Motor neuron (in vitro differentiated cells): ENCODE measurements at regions not wholly inside any gene's neighbourhood (a gene's known extent, or its start where the extent isn't known, plus 50 kb on each side); places are given as distances from the start of the nearest gene placed in this dataset.

Source experiments
- ATAC-seq, 8 experiments: fragments of 200-7000 bp; cut with Tn5 transposase; replicated peaks in 6 of 8; 2 replicates each; pipeline ENCODE4 v1.8.0; 2021; ENCODE audit warnings: mild to moderate bottlenecking in 8 of 8, moderate library complexity in 8 of 8
- H3K27ac ChIP-seq, 2 donors: fragments of 250-450 bp; sonication (Bioruptor Pico); 2 replicates each; pipeline ENCODE4 v1.9.0; 2021; ENCODE audit warnings: antibody characterized with exemption in 2 of 2, mild to moderate bottlenecking in 2 of 2, moderate library complexity in 1 of 2
- H3K4me1 ChIP-seq, 2 donors: fragments of 250-450 bp; sonication (Bioruptor Pico); replicated peaks in 1 of 2; 2 replicates each; pipeline ENCODE4 v1.6.1; 2021; ENCODE audit warnings: antibody characterized with exemption in 2 of 2, mild to moderate bottlenecking in 2 of 2, moderate library complexity in 1 of 2
- H3K4me3 ChIP-seq, 5 donors: fragments of 250-450 bp; sonication (Bioruptor Pico); 2 replicates each; pipeline ENCODE4 v1.9.0; 2021; ENCODE audit warnings: antibody characterized with exemption in 5 of 5, mild to moderate bottlenecking in 5 of 5, moderate library complexity in 4 of 5
- WGBS, 10 experiments: fragments of 450-650 bp; shearing (Covaris generic); methylation state at CpG; one replicate each; pipeline ENCODE4 v1.0.0; 2022; 5-methylcytosine and 5-hydroxymethylcytosine counted together
- in situ Hi-C, 9 experiments: fragments of 400-800 bp; cut with MboI; loops; one replicate each; pipeline ENCODE4 v1.15.0; 2021; ENCODE audit warnings: low sequenced_read_pairs in 9 of 9, low pct_unique_long_range_greater_than_20kb in 2 of 9; ENCODE audit not compliant: unreplicated experiment in 9 of 9

DNA sequence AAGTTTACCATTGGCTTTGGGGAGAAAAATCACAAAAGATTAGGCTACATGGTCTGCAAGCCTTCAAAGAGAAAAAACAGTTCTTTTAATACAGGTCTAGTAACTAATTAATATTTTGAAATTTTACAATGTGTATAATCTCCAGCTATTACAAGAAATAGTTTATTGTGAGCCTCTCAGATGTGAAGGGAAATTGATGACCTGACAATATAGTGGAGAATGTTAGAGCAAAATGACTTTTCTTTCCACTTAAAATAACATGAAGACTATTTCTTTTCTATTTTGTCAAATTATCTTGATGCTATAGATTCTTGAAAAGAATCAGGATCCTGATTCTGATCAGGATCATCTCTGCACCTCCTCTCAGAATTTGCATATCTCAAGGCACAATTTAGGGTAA lies 362.3 kb downstream of the PMP22 start:
- ATAC-seq = no peak
- Histone ChIP-seq H3K4me3 (no peak overlapping the region), H3K27ac (no peak overlapping the region), H3K4me1 (peaks cover 12 to 16% of the 10 kb centered on the region in 2 donors)
- in situ Hi-C loops = loop anchor here in 1 of 9 experiments (25.0 kb wide), 1 partner anchor 591 kb away; the partner anchor contains the start of gene HS3ST3B1

DNA sequence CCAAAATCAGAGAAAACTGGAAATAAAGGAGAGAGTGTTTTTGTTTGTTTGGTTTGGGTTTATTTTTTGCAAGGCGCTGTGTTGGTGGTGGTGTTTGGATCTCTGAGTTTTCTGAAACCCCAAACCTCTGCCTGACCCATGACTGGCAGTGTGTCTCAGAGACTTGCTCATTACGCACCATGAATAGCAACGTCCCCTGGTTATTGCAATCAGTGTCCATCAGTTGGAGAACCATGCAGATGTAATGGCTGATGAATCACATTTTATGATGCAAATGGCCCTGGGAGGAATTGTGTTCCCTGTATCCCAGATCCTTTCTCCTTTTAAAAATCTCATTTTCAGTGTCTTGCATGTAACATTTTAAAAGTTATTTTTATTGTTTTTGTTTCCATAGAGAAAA lies 362.8 kb downstream of the PMP22 start:
- peak in 5 of 8 experiments; percentile 14 to 59 (median 44) for ATAC-seq
- in situ Hi-C loops = loop anchor here in 1 of 9 experiments (25.0 kb wide), 1 partner anchor 590 kb away; the partner anchor contains the start of gene HS3ST3B1

DNA sequence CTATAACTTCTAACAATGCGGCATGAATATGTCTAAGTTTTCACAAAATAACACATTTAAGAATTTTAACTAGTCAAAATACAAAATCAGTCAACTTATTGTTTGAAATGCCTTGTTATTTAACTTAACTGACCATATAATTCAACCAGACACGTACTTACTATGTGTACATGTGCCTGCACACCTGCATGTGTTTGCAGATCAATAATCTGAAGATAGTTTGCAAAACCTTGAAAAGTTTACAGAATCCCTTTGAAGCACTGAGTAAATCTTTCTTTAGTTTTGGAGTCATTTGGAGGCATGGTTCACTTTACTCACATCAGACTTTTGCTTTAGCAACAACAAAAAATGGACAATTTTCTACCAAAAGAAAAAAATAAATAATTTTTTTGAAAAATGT lies 363.8 kb downstream of the PMP22 start:
- ATAC-seq = no peak
- H3K4me1 ChIP-seq = peaks cover 12 to 16% of the 10 kb centered on the region in 2 donors
- no peak overlapping the region for H3K4me3 ChIP-seq
- H3K27ac ChIP-seq = no peak overlapping the region
- in situ Hi-C loops = loop anchor here in 1 of 9 experiments (25.0 kb wide), 1 partner anchor 589 kb away; the partner anchor contains the start of gene HS3ST3B1
- WGBS, 10 experiments = 57 to 91% (median 85%) methylated on average over 1 to 2 of the region's 2 CpGs

More for the DNA sequence above, 362.8 kb downstream of the PMP22 start:
- H3K4me1 ChIP-seq = peaks cover 12 to 16% of the 10 kb centered on the region in 2 donors
- H3K4me3 ChIP-seq = no peak overlapping the region
- no peak overlapping the region for H3K27ac ChIP-seq
- 0 to 80% (median 52%) methylated on average over 1 to 3 of the region's 3 CpGs; no CpG with 5 or more reads in 2 of the 10 experiments for WGBS, 10 experiments

DNA sequence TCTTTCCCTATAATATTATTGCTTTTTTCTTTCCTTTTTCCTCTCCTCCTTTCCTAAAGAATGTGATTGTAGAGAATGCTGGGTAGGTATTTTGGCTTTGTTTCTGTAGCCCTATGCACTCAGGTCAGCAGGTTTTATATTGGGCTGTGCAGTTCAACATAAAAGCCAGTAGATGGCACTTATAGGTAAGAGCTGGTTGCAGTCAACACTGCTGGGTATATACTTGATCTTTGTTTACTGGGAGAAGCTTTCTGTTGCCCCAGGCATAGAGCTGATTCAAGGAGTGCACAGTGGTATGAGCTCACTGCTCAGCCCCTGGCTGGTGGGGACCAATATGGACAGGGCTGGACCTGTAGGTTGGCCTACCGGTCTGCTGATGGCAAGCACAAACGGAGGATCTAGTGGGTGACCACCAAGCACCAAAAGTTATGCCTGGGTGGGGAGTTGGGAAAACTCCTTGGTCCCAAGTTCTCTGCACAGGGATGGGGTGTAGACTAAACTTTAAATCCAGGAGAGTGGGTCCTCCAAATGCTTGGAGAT lies 378.9 kb downstream of the PMP22 start:
- no peak overlapping the region for H3K4me3 ChIP-seq
- H3K4me1 ChIP-seq = no peaks in the 10 kb centered on the region
- in situ Hi-C loops = no loop called here
- peak in 4 of 8 experiments; percentile 22 to 75 (median 54) for ATAC-seq
- H3K27ac ChIP-seq = no peak overlapping the region
- WGBS, 10 experiments = 20 to 100% (median 59%) methylated on average over 1 to 2 of the region's 2 CpGs; no CpG with 5 or more reads in 7 of the 10 experiments

DNA sequence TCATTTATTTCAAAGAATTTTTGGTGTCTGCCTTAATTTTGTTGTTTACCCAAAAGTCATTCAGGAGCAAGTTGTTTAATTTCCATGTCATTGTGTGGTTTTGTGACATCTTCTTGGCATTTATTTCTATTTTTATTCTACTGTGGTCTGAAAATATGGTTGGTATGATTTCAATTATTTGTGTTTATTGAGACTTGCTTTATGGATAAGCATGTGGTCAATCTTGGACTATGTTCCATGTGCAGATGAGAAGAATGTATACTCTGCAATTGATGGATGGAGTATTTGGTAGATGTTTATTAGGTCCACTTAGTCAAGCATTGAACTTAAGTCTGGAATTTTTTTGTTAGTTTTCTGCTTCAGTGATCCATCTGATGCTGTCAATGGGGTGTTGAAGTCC lies 383.0 kb downstream of the PMP22 start:
- in situ Hi-C loops = no loop called here
- H3K27ac ChIP-seq = no peak overlapping the region
- ATAC-seq = no peak
- no peaks in the 10 kb centered on the region for H3K4me1 ChIP-seq
- H3K4me3 ChIP-seq = no peak overlapping the region

DNA sequence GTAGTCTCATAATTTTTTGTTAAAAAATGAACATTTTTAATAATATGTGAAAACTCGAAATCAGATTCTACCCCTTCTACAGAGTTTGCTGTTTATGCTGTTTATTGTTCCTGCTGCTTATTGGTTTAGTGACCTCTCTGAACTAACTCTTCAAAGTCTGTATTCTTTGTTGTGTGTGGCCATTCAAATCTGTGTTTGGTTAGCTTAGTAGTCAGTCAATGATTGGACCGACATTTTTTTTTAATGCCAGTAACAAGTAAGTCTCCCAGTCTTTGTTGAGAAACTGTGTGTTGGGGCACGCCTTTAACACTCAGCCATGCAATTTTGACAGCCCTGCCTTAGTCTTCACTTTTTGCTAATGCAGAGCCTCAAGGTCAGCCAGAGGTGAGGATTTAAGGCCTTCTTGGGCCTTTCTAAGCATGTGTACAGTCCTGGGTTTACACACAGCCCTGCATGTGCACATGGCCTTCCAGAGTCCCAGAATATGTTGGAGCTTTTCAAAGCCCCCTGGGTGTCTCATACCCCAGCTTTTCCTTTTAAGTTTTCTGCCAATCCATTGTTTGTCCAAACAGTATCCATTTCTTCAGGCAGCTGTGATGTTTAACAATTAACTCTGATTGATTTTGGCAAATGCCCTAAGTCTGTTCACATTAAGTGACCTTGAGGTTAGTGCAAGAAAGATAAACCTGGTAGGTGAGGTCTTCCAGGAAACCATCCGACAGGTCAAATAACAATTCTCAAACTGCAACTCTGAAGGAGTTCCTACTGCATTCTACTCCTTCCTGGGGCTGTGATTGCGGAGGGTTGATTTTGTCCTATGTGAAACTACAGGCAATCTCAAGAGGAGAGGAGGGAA lies 389.3 kb downstream of the PMP22 start:
- peak in 2 of 8 experiments; percentile 63 to 85 for ATAC-seq
- H3K4me3 ChIP-seq = no peak overlapping the region
- H3K27ac ChIP-seq = no peak overlapping the region
- in situ Hi-C loops = no loop called here
- WGBS, 10 experiments = 67 to 97% (median 80%) methylated on average over 1 to 5 of the region's 5 CpGs; no CpG with 5 or more reads in 1 of the 10 experiments
- no peaks in the 10 kb centered on the region for H3K4me1 ChIP-seq

DNA sequence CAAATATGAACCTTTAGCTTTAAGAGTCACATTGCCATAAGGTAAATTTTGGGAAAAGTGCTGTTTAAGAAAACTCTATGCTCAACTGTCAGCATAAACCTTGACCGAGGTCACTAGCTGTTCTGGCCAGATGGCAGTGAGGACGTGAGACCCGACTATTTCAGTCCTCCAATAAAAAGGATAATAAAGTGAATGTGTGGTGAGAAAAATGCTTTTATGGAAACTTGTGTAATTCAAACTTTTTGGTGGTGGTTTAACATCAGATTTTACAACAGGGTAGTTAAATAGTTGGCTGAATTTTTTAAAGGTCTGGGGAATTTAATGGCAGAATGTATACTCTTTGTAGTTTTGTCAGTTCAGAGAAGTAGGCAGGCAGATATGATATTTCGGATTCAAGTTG lies 391.1 kb downstream of the PMP22 start:
- no peak for ATAC-seq
- 17 to 100% (median 87%) methylated on average over 1 to 4 of the region's 4 CpGs for WGBS, 10 experiments
- in situ Hi-C loops = no loop called here
- Histone ChIP-seq H3K4me3 (no peak overlapping the region), H3K27ac (no peak overlapping the region), H3K4me1 (no peaks in the 10 kb centered on the region)

DNA sequence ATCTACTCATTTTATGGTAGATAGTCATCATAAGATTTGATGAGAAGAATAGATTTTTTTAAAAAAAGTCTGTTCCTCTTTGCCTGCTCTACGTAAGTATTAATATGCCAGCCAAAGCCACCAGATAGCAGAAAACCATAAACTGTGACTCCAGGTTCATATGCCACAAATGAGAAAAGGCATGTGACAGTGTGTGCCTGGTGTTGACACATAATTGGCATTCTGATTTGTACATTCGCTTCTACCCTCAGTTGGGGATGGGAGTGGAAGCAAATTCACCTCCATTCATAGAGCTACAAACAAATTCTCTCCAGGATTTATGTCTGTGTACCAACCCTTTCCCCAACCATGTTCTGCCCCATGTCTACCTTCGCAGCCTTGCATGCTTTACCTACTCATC lies 391.6 kb downstream of the PMP22 start:
- ATAC-seq = no peak
- no peaks in the 10 kb centered on the region for H3K4me1 ChIP-seq
- no peak overlapping the region for H3K27ac ChIP-seq
- in situ Hi-C loops = no loop called here
- H3K4me3 ChIP-seq = no peak overlapping the region
- WGBS, 10 experiments = 55 to 100% (median 86%) methylated on average over 1 to 3 of the region's 3 CpGs; no CpG with 5 or more reads in 1 of the 10 experiments

DNA sequence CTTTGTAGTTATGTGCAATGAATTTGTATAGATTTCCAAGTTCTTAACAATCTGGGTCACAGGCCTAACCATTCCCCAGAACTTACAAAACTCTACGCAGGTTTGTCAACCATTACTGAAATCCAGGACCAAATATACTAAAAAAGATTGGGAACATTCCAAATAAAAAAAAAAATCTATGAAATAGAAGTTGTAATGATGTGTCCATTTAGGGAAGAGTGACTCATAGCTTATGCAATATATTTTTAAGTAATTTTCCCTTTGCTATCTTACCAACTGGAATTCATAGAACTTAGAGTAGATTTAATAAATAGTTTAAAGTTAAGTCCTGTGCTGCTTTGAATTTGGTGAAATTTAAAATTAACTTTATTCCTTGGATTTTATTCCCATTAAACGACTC lies 393.2 kb downstream of the PMP22 start:
- in situ Hi-C loops = no loop called here
- Histone ChIP-seq H3K4me1 (no peaks in the 10 kb centered on the region), H3K4me3 (no peak overlapping the region), H3K27ac (no peak overlapping the region)
- 50 to 100% (median 87%) methylated on average over 1 to 2 of the region's 2 CpGs for WGBS, 10 experiments
- ATAC-seq = no peak

DNA sequence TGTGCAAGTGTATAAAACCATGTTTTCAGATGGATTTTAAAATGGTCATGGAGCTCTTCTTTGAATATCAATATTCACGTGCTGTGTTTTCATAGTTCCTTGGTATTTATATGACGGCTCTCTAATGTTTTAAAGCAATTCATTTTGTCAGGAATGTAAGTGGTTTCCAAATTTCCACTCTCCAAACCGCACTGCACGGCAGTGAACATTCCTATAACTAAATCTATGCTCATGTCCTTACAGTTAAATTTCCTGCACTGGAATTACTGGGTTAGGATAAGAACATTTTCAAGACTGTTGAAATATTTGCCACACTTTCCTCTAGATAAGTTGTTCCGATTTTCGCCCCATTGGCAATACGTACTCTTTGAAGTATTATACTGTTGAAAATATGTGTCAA lies 398.9 kb downstream of the PMP22 start:
- no peak for ATAC-seq
- in situ Hi-C loops = no loop called here
- Histone ChIP-seq H3K27ac (no peak overlapping the region), H3K4me1 (no peaks in the 10 kb centered on the region), H3K4me3 (no peak overlapping the region)
- WGBS, 10 experiments = 42 to 98% (median 88%) methylated on average over 4 to 7 of the region's 7 CpGs

DNA sequence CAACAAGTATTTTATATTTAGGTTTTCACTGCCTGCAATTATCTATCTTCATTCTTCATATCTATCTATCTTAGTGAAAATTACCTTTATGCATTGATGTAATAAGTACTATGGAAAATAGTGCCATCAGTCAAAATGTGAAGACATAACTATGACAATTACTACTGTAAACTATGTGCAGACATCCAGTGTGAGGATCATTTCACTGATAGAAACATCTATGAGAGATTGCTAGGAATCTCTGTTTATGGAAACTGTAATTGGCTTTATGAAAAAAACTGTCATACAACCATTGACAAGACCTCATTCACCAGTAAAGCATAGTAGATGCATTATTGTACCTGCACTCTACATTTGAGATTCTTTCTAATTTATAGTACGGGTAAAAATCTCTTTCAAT lies 401.0 kb downstream of the PMP22 start:
- H3K4me3 ChIP-seq = no peak overlapping the region
- 0 to 83% (median 0%) methylated on average over 1 of the region's 1 CpG; no CpG with 5 or more reads in 2 of the 10 experiments for WGBS, 10 experiments
- H3K4me1 ChIP-seq = no peaks in the 10 kb centered on the region
- H3K27ac ChIP-seq = no peak overlapping the region
- in situ Hi-C loops = no loop called here
- no peak for ATAC-seq

DNA sequence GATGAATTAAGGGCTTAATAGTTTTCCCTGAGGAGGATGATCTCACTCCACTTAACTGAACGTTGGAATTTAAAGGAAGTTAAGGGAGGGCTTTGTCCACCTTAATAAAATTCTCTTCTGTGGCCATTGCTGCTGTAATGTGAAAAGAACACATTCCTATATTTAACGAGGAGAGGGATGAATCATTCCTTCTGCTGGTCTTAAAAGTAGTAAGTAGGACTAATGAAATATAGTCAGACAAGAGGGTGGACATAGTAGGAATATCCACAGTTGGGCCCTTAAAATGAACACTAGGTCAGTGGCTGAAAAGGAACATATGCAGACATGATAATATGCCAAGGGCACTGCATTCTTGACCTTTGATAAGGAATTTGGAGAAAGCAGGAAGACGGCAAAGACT lies 405.6 kb downstream of the PMP22 start:
- Histone ChIP-seq H3K4me3 (no peak overlapping the region), H3K4me1 (peaks cover 11 to 13% of the 10 kb centered on the region in 2 donors), H3K27ac (no peak overlapping the region)
- in situ Hi-C loops = no loop called here
- 5 to 80% (median 37%) methylated on average over 1 to 3 of the region's 3 CpGs; no CpG with 5 or more reads in 1 of the 10 experiments for WGBS, 10 experiments
- no peak for ATAC-seq

DNA sequence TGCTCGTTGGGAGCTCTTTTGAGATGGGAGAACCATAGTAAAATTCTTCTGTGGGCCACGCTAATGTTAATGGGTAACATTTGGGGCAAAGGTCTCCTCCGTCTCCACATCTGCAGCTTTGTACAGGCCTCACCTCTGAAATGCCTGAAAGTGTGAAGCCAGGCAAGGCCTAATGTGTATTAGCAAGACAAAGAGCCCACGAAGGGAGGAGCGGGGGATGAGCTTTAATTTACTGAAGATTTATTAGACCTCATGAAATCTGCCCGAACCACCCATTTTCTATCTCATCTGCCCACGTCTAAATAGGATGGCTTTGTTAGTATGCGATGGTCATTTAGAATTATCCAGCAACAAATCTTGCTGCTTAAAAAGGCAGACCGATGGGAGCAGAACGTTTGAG lies 408.9 kb downstream of the PMP22 start:
- Histone ChIP-seq H3K4me3 (no peak overlapping the region), H3K4me1 (peaks cover 11 to 13% of the 10 kb centered on the region in 2 donors), H3K27ac (peak overlapping the region in 1 of 2 donors; percentile 58)
- in situ Hi-C loops = no loop called here
- ATAC-seq = peak in 5 of 8 experiments; percentile 79 to 98 (median 98)
- 0 to 66% (median 27%) methylated on average over 1 to 10 of the region's 10 CpGs; no CpG with 5 or more reads in 2 of the 10 experiments for WGBS, 10 experiments
